ENCODE measurements at regions not wholly inside any gene's neighbourhood (a gene's known extent, or its start where the extent isn't known, plus 50 kb on each side); places are given as distances from the start of the nearest gene placed in this dataset.

GRCh38 chr1:217270101-217270500, 360.8 kb downstream of the GPATCH2 start:
- H3K27ac ChIP-seq (ENCODE audit: low read depth, low read length) = no peak overlapping the region
- no peak overlapping the region for H3K4me3 ChIP-seq (ENCODE audit: low read depth in 1 of 5, low read length in 5 of 5)
- H3K27me3 ChIP-seq (ENCODE audit: control insufficient read depth in 5 of 5, insufficient read depth in 4 of 5, low read length in 5 of 5) = no peaks in the 10 kb centered on the region
- no peak overlapping the region for H3K9ac ChIP-seq (ENCODE audit: low read length in 5 of 5)
- H3K36me3 ChIP-seq (ENCODE audit: control insufficient read depth in 5 of 5, insufficient read depth in 5 of 5, low read length in 5 of 5) = no peaks in the 10 kb centered on the region
- peaks cover 0 to 7% (median 0%) of the 10 kb centered on the region in 5 donors for H3K4me1 ChIP-seq (ENCODE audit: control insufficient read depth in 5 of 5, insufficient read depth in 5 of 5, low read length in 5 of 5)
- H3K9me3 ChIP-seq (ENCODE audit: control insufficient read depth in 5 of 5, low read length in 5 of 5) = no peaks in the 10 kb centered on the region

GRCh38 chr1:217268058-217268457, 362.8 kb downstream of the GPATCH2 start:
- no peaks in the 10 kb centered on the region for H3K9me3 ChIP-seq (ENCODE audit: control insufficient read depth in 5 of 5, low read length in 5 of 5)
- no peak overlapping the region for H3K27ac ChIP-seq (ENCODE audit: low read depth, low read length)
- no peak overlapping the region for H3K4me3 ChIP-seq (ENCODE audit: low read depth in 1 of 5, low read length in 5 of 5)
- no peak overlapping the region for H3K9ac ChIP-seq (ENCODE audit: low read length in 5 of 5)
- no peaks in the 10 kb centered on the region for H3K27me3 ChIP-seq (ENCODE audit: control insufficient read depth in 5 of 5, insufficient read depth in 4 of 5, low read length in 5 of 5)
- H3K36me3 ChIP-seq (ENCODE audit: control insufficient read depth in 5 of 5, insufficient read depth in 5 of 5, low read length in 5 of 5) = no peaks in the 10 kb centered on the region
- peaks cover 0 to 7% (median 0%) of the 10 kb centered on the region in 5 donors for H3K4me1 ChIP-seq (ENCODE audit: control insufficient read depth in 5 of 5, insufficient read depth in 5 of 5, low read length in 5 of 5)

GRCh38 chr1:217261636-217262035, 369.3 kb downstream of the GPATCH2 start:
- Histone ChIP-seq H3K4me1 (ENCODE audit: control insufficient read depth in 5 of 5, insufficient read depth in 5 of 5, low read length in 5 of 5) (no peaks in the 10 kb centered on the region), H3K9ac (ENCODE audit: low read length in 5 of 5) (no peak overlapping the region), H3K9me3 (ENCODE audit: control insufficient read depth in 5 of 5, low read length in 5 of 5) (no peaks in the 10 kb centered on the region), H3K27me3 (ENCODE audit: control insufficient read depth in 5 of 5, insufficient read depth in 4 of 5, low read length in 5 of 5) (no peaks in the 10 kb centered on the region), H3K4me3 (ENCODE audit: low read depth in 1 of 5, low read length in 5 of 5) (no peak overlapping the region), H3K36me3 (ENCODE audit: control insufficient read depth in 5 of 5, insufficient read depth in 5 of 5, low read length in 5 of 5) (no peaks in the 10 kb centered on the region), H3K27ac (ENCODE audit: low read depth, low read length) (no peak overlapping the region)

GRCh38 chr1:217260676-217261075, 370.2 kb downstream of the GPATCH2 start:
- Histone ChIP-seq H3K9me3 (ENCODE audit: control insufficient read depth in 5 of 5, low read length in 5 of 5) (no peaks in the 10 kb centered on the region), H3K4me1 (ENCODE audit: control insufficient read depth in 5 of 5, insufficient read depth in 5 of 5, low read length in 5 of 5) (no peaks in the 10 kb centered on the region), H3K27me3 (ENCODE audit: control insufficient read depth in 5 of 5, insufficient read depth in 4 of 5, low read length in 5 of 5) (no peaks in the 10 kb centered on the region), H3K4me3 (ENCODE audit: low read depth in 1 of 5, low read length in 5 of 5) (no peak overlapping the region), H3K36me3 (ENCODE audit: control insufficient read depth in 5 of 5, insufficient read depth in 5 of 5, low read length in 5 of 5) (no peaks in the 10 kb centered on the region), H3K9ac (ENCODE audit: low read length in 5 of 5) (no peak overlapping the region), H3K27ac (ENCODE audit: low read depth, low read length) (no peak overlapping the region)

GRCh38 chr1:217253985-217254384, 376.9 kb downstream of the GPATCH2 start:
- Histone ChIP-seq H3K27me3 (ENCODE audit: control insufficient read depth in 5 of 5, insufficient read depth in 4 of 5, low read length in 5 of 5) (no peaks in the 10 kb centered on the region), H3K9me3 (ENCODE audit: control insufficient read depth in 5 of 5, low read length in 5 of 5) (peaks cover 0 to 6% (median 0%) of the 10 kb centered on the region in 5 donors), H3K36me3 (ENCODE audit: control insufficient read depth in 5 of 5, insufficient read depth in 5 of 5, low read length in 5 of 5) (no peaks in the 10 kb centered on the region)

GRCh38 chr1:217253351-217253750, 377.5 kb downstream of the GPATCH2 start:
- no peaks in the 10 kb centered on the region for H3K4me1 ChIP-seq (ENCODE audit: control insufficient read depth in 5 of 5, insufficient read depth in 5 of 5, low read length in 5 of 5)
- peaks cover 0 to 6% (median 0%) of the 10 kb centered on the region in 5 donors for H3K9me3 ChIP-seq (ENCODE audit: control insufficient read depth in 5 of 5, low read length in 5 of 5)

More at GRCh38 chr1:217253985-217254384, 376.9 kb downstream of the GPATCH2 start:
- Histone ChIP-seq H3K4me3 (ENCODE audit: low read depth in 1 of 5, low read length in 5 of 5) (no peak overlapping the region), H3K27ac (ENCODE audit: low read depth, low read length) (no peak overlapping the region), H3K4me1 (ENCODE audit: control insufficient read depth in 5 of 5, insufficient read depth in 5 of 5, low read length in 5 of 5) (no peaks in the 10 kb centered on the region), H3K9ac (ENCODE audit: low read length in 5 of 5) (no peak overlapping the region)

GRCh38 chr1:217251121-217251520, 379.8 kb downstream of the GPATCH2 start:
- Histone ChIP-seq H3K27me3 (ENCODE audit: control insufficient read depth in 5 of 5, insufficient read depth in 4 of 5, low read length in 5 of 5) (no peaks in the 10 kb centered on the region), H3K4me3 (ENCODE audit: low read depth in 1 of 5, low read length in 5 of 5) (no peak overlapping the region), H3K9ac (ENCODE audit: low read length in 5 of 5) (no peak overlapping the region), H3K27ac (ENCODE audit: low read depth, low read length) (no peak overlapping the region), H3K36me3 (ENCODE audit: control insufficient read depth in 5 of 5, insufficient read depth in 5 of 5, low read length in 5 of 5) (no peaks in the 10 kb centered on the region), H3K9me3 (ENCODE audit: control insufficient read depth in 5 of 5, low read length in 5 of 5) (peaks cover 0 to 6% (median 0%) of the 10 kb centered on the region in 5 donors), H3K4me1 (ENCODE audit: control insufficient read depth in 5 of 5, insufficient read depth in 5 of 5, low read length in 5 of 5) (no peaks in the 10 kb centered on the region)

More at GRCh38 chr1:217253351-217253750, 377.5 kb downstream of the GPATCH2 start:
- Histone ChIP-seq H3K36me3 (ENCODE audit: control insufficient read depth in 5 of 5, insufficient read depth in 5 of 5, low read length in 5 of 5) (no peaks in the 10 kb centered on the region), H3K27ac (ENCODE audit: low read depth, low read length) (no peak overlapping the region), H3K4me3 (ENCODE audit: low read depth in 1 of 5, low read length in 5 of 5) (no peak overlapping the region), H3K9ac (ENCODE audit: low read length in 5 of 5) (no peak overlapping the region), H3K27me3 (ENCODE audit: control insufficient read depth in 5 of 5, insufficient read depth in 4 of 5, low read length in 5 of 5) (no peaks in the 10 kb centered on the region)

- Histone ChIP-seq H3K4me3 (ENCODE audit: low read depth in 1 of 5, low read length in 5 of 5) (no peak overlapping the region), H3K9ac (ENCODE audit: low read length in 5 of 5) (no peak overlapping the region), H3K9me3 (ENCODE audit: control insufficient read depth in 5 of 5, low read length in 5 of 5) (peaks cover 0 to 6% (median 0%) of the 10 kb centered on the region in 5 donors), H3K4me1 (ENCODE audit: control insufficient read depth in 5 of 5, insufficient read depth in 5 of 5, low read length in 5 of 5) (peaks cover 0 to 9% (median 7%) of the 10 kb centered on the region in 5 donors), H3K36me3 (ENCODE audit: control insufficient read depth in 5 of 5, insufficient read depth in 5 of 5, low read length in 5 of 5) (no peaks in the 10 kb centered on the region), H3K27me3 (ENCODE audit: control insufficient read depth in 5 of 5, insufficient read depth in 4 of 5, low read length in 5 of 5) (no peaks in the 10 kb centered on the region), H3K27ac (ENCODE audit: low read depth, low read length) (no peak overlapping the region)
Measured at GRCh38 chr1:217249857-217250256, 381.0 kb downstream of the GPATCH2 start.

GRCh38 chr1:217244971-217245370, 385.9 kb downstream of the GPATCH2 start:
- peak overlapping the region; percentile 77 for H3K27ac ChIP-seq (ENCODE audit: low read depth, low read length)
- H3K9ac ChIP-seq (ENCODE audit: low read length in 5 of 5) = no peak overlapping the region
- H3K9me3 ChIP-seq (ENCODE audit: control insufficient read depth in 5 of 5, low read length in 5 of 5) = peaks cover 0 to 6% (median 0%) of the 10 kb centered on the region in 5 donors
- peak overlapping the region in 1 of 5 donors; percentile 29 for H3K4me3 ChIP-seq (ENCODE audit: low read depth in 1 of 5, low read length in 5 of 5)
- peaks cover 0 to 20% (median 10%) of the 10 kb centered on the region in 5 donors for H3K4me1 ChIP-seq (ENCODE audit: control insufficient read depth in 5 of 5, insufficient read depth in 5 of 5, low read length in 5 of 5)
- H3K36me3 ChIP-seq (ENCODE audit: control insufficient read depth in 5 of 5, insufficient read depth in 5 of 5, low read length in 5 of 5) = no peaks in the 10 kb centered on the region
- no peaks in the 10 kb centered on the region for H3K27me3 ChIP-seq (ENCODE audit: control insufficient read depth in 5 of 5, insufficient read depth in 4 of 5, low read length in 5 of 5)

GRCh38 chr1:217240656-217241055, 390.2 kb downstream of the GPATCH2 start:
- Histone ChIP-seq H3K9ac (ENCODE audit: low read length in 5 of 5) (no peak overlapping the region), H3K27me3 (ENCODE audit: control insufficient read depth in 5 of 5, insufficient read depth in 4 of 5, low read length in 5 of 5) (no peaks in the 10 kb centered on the region), H3K36me3 (ENCODE audit: control insufficient read depth in 5 of 5, insufficient read depth in 5 of 5, low read length in 5 of 5) (no peaks in the 10 kb centered on the region), H3K4me1 (ENCODE audit: control insufficient read depth in 5 of 5, insufficient read depth in 5 of 5, low read length in 5 of 5) (peaks cover 0 to 17% (median 10%) of the 10 kb centered on the region in 5 donors), H3K9me3 (ENCODE audit: control insufficient read depth in 5 of 5, low read length in 5 of 5) (no peaks in the 10 kb centered on the region), H3K4me3 (ENCODE audit: low read depth in 1 of 5, low read length in 5 of 5) (no peak overlapping the region), H3K27ac (ENCODE audit: low read depth, low read length) (no peak overlapping the region)
